A549 (cell line): ENCODE measurements at regions not wholly inside any gene's neighbourhood (a gene's known extent, or its start where the extent isn't known, plus 50 kb on each side); places are given as distances from the start of the nearest gene placed in this dataset.

Source experiments
- BHLHE40 ChIP-seq: IDR thresholded peaks from 2 replicates; pipeline ENCODE4 v1.6.1; 2012; ENCODE audit warnings: low read depth, low read length, inconsistent platforms
- ESRRA ChIP-seq: fragments of 150-350 bp; IDR thresholded peaks from 2 replicates; pipeline ENCODE4 v1.6.1; 2014; ENCODE audit warnings: mild to moderate bottlenecking, low read length, borderline replicate concordance
- HDAC2 ChIP-seq: fragments of 200-600 bp; sonication (generic); IDR thresholded peaks from 2 replicates; pipeline ENCODE4 v1.6.1; 2016
- HOXA7 ChIP-seq: fragments of 250-450 bp; sonication (Bioruptor Pico); IDR thresholded peaks from 2 replicates; pipeline ENCODE4 v1.5.0; 2020; ENCODE audit warnings: mild to moderate bottlenecking, moderate library complexity
- POLR2A ChIP-seq: IDR thresholded peaks from 2 replicates; pipeline ENCODE4 v1.6.1; 2012; ENCODE audit warnings: mild to moderate bottlenecking, low read length
- TP53 ChIP-seq: fragments of 250-450 bp; sonication (Bioruptor Pico); IDR thresholded peaks from 2 replicates; pipeline ENCODE4 v1.5.0; 2021; ENCODE audit warnings: mild to moderate bottlenecking, moderate library complexity
- ZNF302 ChIP-seq: fragments of 250-450 bp; sonication (Bioruptor Pico); IDR thresholded peaks from 2 replicates; pipeline ENCODE4 v1.9.0; 2021; ENCODE audit warnings: inconsistent platforms, mild to moderate bottlenecking, moderate library complexity
- ZSCAN20 ChIP-seq: fragments of 250-450 bp; sonication (Bioruptor Pico); IDR thresholded peaks from 2 replicates; pipeline ENCODE4 v1.8.0; 2022; ENCODE audit warnings: mild to moderate bottlenecking, moderate library complexity
- TF ChIP-seq, protein P1 (sequence below): fragments of >200 bp; sonication (Bioruptor Twin); formaldehyde crosslinking; IDR thresholded peaks from 3 replicates; pipeline ENCODE4 v1.5.1; 2016
- TF ChIP-seq, protein P2 (sequence below): IDR thresholded peaks from 2 replicates; pipeline ENCODE4 v1.6.1; 2012

- no peak for TF ChIP-seq ZSCAN20
- TF ChIP-seq ZNF302 (CRISPR knock-in tag), result no peak
- TF ChIP-seq, protein P1, sequence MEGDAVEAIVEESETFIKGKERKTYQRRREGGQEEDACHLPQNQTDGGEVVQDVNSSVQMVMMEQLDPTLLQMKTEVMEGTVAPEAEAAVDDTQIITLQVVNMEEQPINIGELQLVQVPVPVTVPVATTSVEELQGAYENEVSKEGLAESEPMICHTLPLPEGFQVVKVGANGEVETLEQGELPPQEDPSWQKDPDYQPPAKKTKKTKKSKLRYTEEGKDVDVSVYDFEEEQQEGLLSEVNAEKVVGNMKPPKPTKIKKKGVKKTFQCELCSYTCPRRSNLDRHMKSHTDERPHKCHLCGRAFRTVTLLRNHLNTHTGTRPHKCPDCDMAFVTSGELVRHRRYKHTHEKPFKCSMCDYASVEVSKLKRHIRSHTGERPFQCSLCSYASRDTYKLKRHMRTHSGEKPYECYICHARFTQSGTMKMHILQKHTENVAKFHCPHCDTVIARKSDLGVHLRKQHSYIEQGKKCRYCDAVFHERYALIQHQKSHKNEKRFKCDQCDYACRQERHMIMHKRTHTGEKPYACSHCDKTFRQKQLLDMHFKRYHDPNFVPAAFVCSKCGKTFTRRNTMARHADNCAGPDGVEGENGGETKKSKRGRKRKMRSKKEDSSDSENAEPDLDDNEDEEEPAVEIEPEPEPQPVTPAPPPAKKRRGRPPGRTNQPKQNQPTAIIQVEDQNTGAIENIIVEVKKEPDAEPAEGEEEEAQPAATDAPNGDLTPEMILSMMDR, result no peak
- no peak for TF ChIP-seq POLR2A
- TF ChIP-seq TP53 (CRISPR knock-in tag), result no peak
- TF ChIP-seq HOXA7 (CRISPR knock-in tag), result no peak
- no peak for TF ChIP-seq ESRRA
- no peak for TF ChIP-seq BHLHE40
- TF ChIP-seq HDAC2, result no peak
- TF ChIP-seq, protein P2, sequence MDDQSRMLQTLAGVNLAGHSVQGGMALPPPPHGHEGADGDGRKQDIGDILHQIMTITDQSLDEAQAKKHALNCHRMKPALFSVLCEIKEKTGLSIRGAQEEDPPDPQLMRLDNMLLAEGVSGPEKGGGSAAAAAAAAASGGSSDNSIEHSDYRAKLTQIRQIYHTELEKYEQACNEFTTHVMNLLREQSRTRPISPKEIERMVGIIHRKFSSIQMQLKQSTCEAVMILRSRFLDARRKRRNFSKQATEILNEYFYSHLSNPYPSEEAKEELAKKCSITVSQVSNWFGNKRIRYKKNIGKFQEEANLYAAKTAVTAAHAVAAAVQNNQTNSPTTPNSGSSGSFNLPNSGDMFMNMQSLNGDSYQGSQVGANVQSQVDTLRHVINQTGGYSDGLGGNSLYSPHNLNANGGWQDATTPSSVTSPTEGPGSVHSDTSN, result no peak
Measured at GRCh38 chr13:86003029-86003428, 203.8 kb upstream of the SLITRK6 start.
